Activated T-cell treated with anti-CD3 and anti-CD28 coated beads for 24 hours (primary cell): ENCODE measurements at regions not wholly inside any gene's neighbourhood (a gene's known extent, or its start where the extent isn't known, plus 50 kb on each side); places are given as distances from the start of the nearest gene placed in this dataset.

ENCODE experiments used
- DNase-seq: peaks from one replicate; pipeline ENCODE4 v3.0.0-alpha.2; 2020; ENCODE audit warnings: low read depth

GRCh38 chr7:106808967-106809635 is 56.0 kb upstream of the PIK3CG start:
- no peak for DNase-seq

GRCh38 chr7:106811472-106811871 is 53.6 kb upstream of the PIK3CG start:
- no peak for DNase-seq

GRCh38 chr7:106812027-106812643 is 52.9 kb upstream of the PIK3CG start:
- no peak for DNase-seq

- no peak for DNase-seq
Measured at GRCh38 chr7:106813705-106814305, 51.3 kb upstream of the PIK3CG start.

- no peak for DNase-seq
Measured at GRCh38 chr7:106814887-106815286, 50.2 kb upstream of the PIK3CG start.
